ENCODE measurements at regions not wholly inside any gene's neighbourhood (a gene's known extent, or its start where the extent isn't known, plus 50 kb on each side); places are given as distances from the start of the nearest gene placed in this dataset.
"Not testable (repeated sequence)": the region's sequence is repeated elsewhere in the genome, so short reads cannot be mapped to it uniquely, and the experiment has no call there.

DNA sequence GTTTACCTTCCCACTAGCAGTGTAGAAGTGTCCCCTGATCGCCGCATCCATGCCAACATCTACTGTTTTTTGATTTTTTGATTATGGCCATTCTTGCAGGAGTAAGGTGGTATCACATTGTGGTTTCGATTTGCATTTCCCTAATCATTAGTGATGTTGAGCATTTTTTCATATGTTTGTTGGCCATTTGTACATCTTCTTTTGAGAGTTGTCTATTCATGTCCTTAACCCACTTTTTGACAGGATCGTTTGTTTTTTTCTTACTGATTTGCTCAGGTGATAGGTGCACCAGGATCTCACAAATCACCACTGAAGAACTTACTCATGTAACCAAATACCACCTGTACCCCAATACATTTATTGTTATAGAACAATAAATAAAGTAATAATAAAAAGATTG, 114.5 kb downstream of the GATA6 start:
- TF ChIP-seq, protein P1, sequence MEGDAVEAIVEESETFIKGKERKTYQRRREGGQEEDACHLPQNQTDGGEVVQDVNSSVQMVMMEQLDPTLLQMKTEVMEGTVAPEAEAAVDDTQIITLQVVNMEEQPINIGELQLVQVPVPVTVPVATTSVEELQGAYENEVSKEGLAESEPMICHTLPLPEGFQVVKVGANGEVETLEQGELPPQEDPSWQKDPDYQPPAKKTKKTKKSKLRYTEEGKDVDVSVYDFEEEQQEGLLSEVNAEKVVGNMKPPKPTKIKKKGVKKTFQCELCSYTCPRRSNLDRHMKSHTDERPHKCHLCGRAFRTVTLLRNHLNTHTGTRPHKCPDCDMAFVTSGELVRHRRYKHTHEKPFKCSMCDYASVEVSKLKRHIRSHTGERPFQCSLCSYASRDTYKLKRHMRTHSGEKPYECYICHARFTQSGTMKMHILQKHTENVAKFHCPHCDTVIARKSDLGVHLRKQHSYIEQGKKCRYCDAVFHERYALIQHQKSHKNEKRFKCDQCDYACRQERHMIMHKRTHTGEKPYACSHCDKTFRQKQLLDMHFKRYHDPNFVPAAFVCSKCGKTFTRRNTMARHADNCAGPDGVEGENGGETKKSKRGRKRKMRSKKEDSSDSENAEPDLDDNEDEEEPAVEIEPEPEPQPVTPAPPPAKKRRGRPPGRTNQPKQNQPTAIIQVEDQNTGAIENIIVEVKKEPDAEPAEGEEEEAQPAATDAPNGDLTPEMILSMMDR (IDR thresholded peaks at IDR 0.05 in 4 of 5, conservative IDR thresholded peaks at IDR 0.05 in 1 of 5): not testable (repeated sequence)
- TF ChIP-seq POLR2A (IDR thresholded peaks at IDR 0.05): not testable (repeated sequence)
